ENCODE measurements at regions not wholly inside any gene's neighbourhood (a gene's known extent, or its start where the extent isn't known, plus 50 kb on each side); places are given as distances from the start of the nearest gene placed in this dataset.

DNA sequence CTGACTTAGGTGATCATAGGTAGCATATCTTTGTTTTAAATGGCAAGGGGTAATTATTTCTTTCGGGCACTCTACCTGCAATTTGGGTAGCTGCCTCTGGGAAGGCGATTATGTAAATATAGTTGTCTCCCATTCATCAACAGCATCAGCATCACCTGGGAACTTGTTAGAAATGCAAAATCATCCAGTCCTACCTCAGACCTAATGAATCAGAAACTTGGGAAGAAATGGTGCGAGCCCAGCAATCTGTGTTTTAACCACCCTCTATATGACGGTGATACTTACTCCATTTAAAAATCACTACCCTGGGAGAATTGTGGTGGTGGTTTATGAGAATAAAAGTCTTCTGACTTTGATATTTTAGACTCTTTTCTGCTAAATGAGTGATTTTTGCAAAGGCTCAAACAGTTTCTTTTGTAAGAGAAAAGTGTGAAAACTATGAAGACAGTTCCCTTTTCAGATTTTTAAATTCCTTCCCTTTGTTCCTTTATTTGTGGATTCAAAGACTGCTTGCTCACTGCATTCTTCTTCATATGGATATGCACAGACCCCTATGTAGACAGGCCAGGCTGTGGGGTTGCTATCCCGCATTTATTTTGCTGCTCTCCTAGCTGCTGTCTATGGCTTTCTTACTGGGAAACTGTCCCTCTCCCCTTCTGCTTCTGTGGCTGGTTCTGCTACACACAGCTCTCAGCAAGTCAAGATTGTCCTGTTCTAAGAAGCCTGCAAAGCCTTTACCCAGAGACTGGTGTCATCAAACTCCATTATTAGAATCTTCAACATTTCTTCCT, 365.3 kb downstream of the RNF144B start:
- H3K9me3 Mint-ChIP-seq = peaks cover 0 to 4% of the 10 kb centered on the region in 2 donors
- H3K27ac Mint-ChIP-seq = no peak overlapping the region
- H3K4me3 Mint-ChIP-seq = no peak overlapping the region
- H3K27me3 Mint-ChIP-seq (ENCODE audit: low read depth) = no peaks in the 10 kb centered on the region
- no peaks in the 10 kb centered on the region for H3K36me3 Mint-ChIP-seq (ENCODE audit: insufficient read depth in 2 of 2)
- DNase-seq (no peak), ATAC-seq (replicated peaks in 1 of 2) (no peak)
- H3K4me1 Mint-ChIP-seq (ENCODE audit: low read depth) = no peaks in the 10 kb centered on the region

DNA sequence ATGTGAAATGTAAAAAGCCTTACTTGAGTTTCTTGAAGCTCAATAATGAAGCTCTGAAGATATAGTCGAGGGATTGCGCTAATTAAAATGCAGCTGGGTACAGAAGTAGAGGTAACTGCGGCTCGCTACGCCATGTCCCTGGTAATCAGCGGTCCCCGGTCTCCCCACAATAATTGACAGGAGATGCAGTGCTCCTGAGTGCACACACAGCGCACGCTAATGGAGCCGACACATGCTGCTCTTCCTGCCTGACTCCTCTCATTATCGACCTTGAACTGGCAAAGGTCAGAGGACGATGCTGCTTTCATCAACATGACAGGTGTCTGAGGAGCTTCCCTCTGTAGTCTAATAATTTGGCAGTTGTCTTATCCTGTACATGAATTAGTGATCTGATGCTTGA, 365.9 kb downstream of the RNF144B start:
- H3K4me1 Mint-ChIP-seq (ENCODE audit: low read depth) = no peaks in the 10 kb centered on the region
- no peak overlapping the region for H3K27ac Mint-ChIP-seq
- H3K36me3 Mint-ChIP-seq (ENCODE audit: insufficient read depth in 2 of 2) = no peaks in the 10 kb centered on the region
- H3K9me3 Mint-ChIP-seq = peaks cover 0 to 4% of the 10 kb centered on the region in 2 donors
- no peaks in the 10 kb centered on the region for H3K27me3 Mint-ChIP-seq (ENCODE audit: low read depth)
- no peak overlapping the region for H3K4me3 Mint-ChIP-seq
- DNase-seq (no peak), ATAC-seq (replicated peaks in 1 of 2) (no peak)

DNA sequence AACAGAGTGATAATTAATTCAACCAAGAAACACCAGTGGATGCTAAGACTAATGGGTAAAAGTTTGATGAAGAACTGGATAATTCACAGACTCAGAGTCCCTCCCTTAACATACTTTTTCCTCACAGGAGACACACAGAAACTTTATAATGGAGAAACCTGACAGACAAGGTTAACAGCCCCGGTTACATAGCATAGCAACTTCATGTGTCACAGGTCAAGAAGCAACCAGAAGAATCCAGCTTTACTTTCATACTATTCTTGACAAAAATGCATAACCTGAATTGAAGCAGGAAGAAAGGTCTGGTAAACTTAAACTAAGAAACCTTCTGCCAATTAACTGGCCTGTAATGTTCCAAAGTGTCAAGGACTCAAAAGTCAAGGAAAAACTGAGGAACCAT, 375.9 kb downstream of the RNF144B start:
- no peak overlapping the region for H3K4me3 Mint-ChIP-seq
- H3K4me1 Mint-ChIP-seq (ENCODE audit: low read depth) = no peaks in the 10 kb centered on the region
- H3K27ac Mint-ChIP-seq = no peak overlapping the region
- no peak for ATAC-seq (replicated peaks in 1 of 2)
- peaks cover 7 to 8% of the 10 kb centered on the region in 2 donors for H3K9me3 Mint-ChIP-seq
- DNase-seq = no peak
- no peaks in the 10 kb centered on the region for H3K27me3 Mint-ChIP-seq (ENCODE audit: low read depth)
- H3K36me3 Mint-ChIP-seq (ENCODE audit: insufficient read depth in 2 of 2) = peaks cover 0 to 2% of the 10 kb centered on the region in 2 donors

DNA sequence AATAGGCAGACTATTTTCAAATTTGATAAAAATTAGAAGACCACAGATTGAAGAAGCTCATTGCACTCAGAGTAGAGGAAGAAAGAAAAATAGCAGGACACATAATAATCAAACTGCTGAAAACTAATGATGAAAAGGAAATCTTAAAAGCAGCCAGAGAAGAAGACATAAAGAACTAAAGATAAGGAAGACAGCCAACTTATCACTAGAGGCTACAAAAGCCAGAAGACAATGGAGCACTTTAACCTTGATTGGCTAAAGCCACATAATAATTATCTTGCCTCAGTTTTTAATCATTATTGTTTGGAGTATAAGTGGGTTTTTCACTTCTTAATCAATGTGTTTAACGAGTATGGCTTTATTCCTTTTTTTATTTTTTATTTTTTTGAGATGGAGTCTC, 397.6 kb downstream of the RNF144B start:
- peaks cover 7 to 12% of the 10 kb centered on the region in 2 donors for H3K9me3 Mint-ChIP-seq
- no peak for ATAC-seq (replicated peaks in 1 of 2)
- H3K27ac Mint-ChIP-seq = no peak overlapping the region
- H3K36me3 Mint-ChIP-seq (ENCODE audit: insufficient read depth in 2 of 2) = no peaks in the 10 kb centered on the region
- H3K27me3 Mint-ChIP-seq (ENCODE audit: low read depth) = no peaks in the 10 kb centered on the region
- no peak for DNase-seq
- H3K4me1 Mint-ChIP-seq (ENCODE audit: low read depth) = no peaks in the 10 kb centered on the region
- no peak overlapping the region for H3K4me3 Mint-ChIP-seq

DNA sequence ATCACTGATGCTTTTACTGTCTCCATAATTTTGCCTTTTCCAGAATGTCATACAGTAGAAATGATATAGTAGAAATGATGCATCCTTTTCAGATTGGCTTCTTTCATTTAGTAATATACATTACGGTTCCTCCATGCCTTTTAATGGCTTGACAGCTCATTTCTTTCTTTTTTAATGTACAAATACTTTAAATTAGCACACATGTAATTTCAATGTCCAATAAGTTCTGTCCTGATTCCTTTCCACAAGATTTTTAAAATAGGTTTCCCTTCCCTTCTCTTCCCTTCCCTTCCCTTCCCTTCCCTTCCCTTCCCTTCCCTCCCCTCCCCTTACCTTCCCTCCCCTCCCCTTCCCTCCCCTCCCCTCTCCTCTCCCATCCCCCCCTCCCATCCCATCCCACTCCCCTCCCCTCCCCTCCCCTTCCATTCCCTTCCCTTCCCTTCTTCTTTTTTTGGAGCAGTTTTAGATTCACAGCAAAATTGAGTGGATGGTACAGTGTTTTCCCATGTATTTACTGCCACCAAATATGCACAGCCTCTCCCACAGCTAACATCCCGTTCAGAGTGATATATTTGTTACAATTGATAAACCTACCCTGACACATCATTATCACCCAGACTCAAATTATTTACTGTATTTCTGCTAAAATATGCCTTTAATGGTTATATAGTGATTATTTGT, 398.8 kb downstream of the RNF144B start:
- no peak overlapping the region for H3K27ac Mint-ChIP-seq
- ATAC-seq (replicated peaks in 1 of 2) = no peak
- H3K27me3 Mint-ChIP-seq (ENCODE audit: low read depth) = no peaks in the 10 kb centered on the region
- DNase-seq = no peak
- peaks cover 6 to 15% of the 10 kb centered on the region in 2 donors for H3K9me3 Mint-ChIP-seq
- H3K4me3 Mint-ChIP-seq = no peak overlapping the region
- H3K4me1 Mint-ChIP-seq (ENCODE audit: low read depth) = no peaks in the 10 kb centered on the region
- H3K36me3 Mint-ChIP-seq (ENCODE audit: insufficient read depth in 2 of 2) = no peaks in the 10 kb centered on the region

DNA sequence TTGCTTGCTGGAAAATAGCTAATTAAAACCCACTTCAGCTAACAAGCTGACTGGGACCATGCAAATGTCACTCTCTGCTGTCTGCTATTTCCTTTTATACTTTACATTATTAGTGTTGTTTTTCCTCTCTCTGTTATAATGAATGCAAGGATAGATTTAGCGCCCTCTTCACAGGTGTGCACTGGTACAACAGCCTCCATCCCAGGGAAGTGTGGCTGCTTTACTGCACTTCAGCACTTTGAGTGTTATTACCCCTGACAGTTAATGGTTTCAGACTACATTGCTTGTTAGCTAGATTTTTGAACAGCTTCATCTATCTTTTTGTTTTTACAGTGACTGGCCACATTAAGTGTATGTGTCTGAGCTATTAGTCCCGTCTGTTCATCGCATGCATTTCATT, 405.7 kb downstream of the RNF144B start:
- Mint-ChIP-seq H3K36me3 (ENCODE audit: insufficient read depth in 2 of 2) (peaks cover 0 to 1% of the 10 kb centered on the region in 2 donors), H3K4me1 (ENCODE audit: low read depth) (no peaks in the 10 kb centered on the region)

DNA sequence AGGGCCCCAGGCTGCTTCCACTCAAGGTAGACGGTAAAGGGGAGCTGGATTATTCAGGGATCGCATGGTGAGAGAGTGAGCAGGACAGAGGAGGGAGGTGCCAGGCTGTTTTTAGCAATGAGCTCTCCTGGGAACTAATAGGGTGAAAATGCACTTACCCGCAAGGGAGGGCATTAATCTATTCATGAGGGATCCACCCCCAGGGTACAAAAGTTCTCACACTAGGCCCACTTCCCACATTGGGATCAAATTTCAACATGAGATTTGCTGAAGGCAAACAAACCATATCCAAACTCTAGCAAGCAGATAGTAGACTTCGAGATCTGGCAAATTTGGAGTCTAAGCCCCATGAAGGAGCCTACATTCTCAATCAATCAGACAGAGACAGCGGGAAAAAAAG, 408.6 kb downstream of the RNF144B start:
- no peak overlapping the region for H3K4me3 Mint-ChIP-seq
- no peaks in the 10 kb centered on the region for H3K27me3 Mint-ChIP-seq (ENCODE audit: low read depth)
- H3K27ac Mint-ChIP-seq = no peak overlapping the region
- H3K9me3 Mint-ChIP-seq = peaks cover 21 to 27% of the 10 kb centered on the region in 2 donors
- H3K4me1 Mint-ChIP-seq (ENCODE audit: low read depth) = no peaks in the 10 kb centered on the region
- peaks cover 0 to 1% of the 10 kb centered on the region in 2 donors for H3K36me3 Mint-ChIP-seq (ENCODE audit: insufficient read depth in 2 of 2)
- ATAC-seq (replicated peaks in 1 of 2) (no peak), DNase-seq (no peak)

More for the DNA sequence above, 405.7 kb downstream of the RNF144B start:
- no peaks in the 10 kb centered on the region for H3K27me3 Mint-ChIP-seq (ENCODE audit: low read depth)
- DNase-seq (no peak), ATAC-seq (replicated peaks in 1 of 2) (no peak)
- H3K9me3 Mint-ChIP-seq = peaks cover 18 to 22% of the 10 kb centered on the region in 2 donors
- H3K4me3 Mint-ChIP-seq = no peak overlapping the region
- no peak overlapping the region for H3K27ac Mint-ChIP-seq

DNA sequence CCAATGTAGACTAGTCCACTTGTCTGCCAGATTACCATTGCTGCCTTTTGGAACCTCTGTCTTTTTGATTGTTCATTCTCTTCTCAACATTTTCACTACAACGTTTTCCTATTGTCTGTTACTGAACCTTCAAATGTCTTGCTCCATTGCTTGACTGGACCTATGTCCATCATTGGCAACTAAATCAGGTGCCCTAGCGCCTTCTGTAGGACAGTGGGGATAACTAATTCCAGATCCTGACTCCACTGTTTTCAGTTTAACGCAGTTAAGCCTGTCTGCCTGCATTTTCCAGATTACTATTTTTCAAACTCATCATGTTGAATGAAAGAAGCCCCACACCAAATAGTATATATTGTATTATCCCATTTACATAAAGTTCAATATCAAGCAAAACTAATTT, 433.6 kb downstream of the RNF144B start:
- Mint-ChIP-seq H3K4me3 (no peak overlapping the region), H3K36me3 (ENCODE audit: insufficient read depth in 2 of 2) (peaks cover 2% of the 10 kb centered on the region in 2 donors), H3K27me3 (ENCODE audit: low read depth) (no peaks in the 10 kb centered on the region), H3K27ac (no peak overlapping the region), H3K9me3 (peaks cover 16% of the 10 kb centered on the region in 2 donors), H3K4me1 (ENCODE audit: low read depth) (no peaks in the 10 kb centered on the region)
- ATAC-seq (replicated peaks in 1 of 2) = no peak
- no peak for DNase-seq

DNA sequence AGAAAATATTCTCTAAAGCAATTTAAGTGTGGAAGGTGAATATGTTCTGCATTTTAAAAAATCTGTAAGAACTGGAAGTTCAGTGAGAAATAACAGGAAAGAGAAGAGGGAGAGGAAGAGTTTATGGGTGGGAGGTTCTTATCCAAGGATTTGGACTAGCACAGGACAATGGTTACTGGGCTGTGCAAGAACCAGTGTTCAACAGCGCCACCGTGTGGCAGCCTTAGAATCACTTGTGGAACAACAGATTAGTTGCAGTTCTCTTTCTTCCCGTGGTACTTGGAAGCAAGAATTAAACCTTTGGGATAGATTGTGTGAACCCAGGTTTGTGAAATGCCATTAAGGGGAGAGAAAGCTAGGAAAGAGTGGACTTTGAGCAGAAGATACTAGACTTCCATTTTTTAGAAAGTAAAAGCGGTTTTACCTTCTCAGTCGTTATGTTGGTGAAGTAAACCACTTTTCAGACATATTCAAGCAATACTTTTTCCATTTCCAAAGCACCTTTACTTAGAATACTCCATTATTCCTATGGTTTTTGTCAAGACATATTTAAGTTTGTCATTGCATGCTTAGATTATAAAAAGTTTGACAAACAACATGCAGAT, 436.7 kb downstream of the RNF144B start:
- H3K4me3 Mint-ChIP-seq = no peak overlapping the region
- H3K9me3 Mint-ChIP-seq = peaks cover 18 to 26% of the 10 kb centered on the region in 2 donors
- ATAC-seq (replicated peaks in 1 of 2) (no peak), DNase-seq (peak; percentile 44 to 48)
- H3K4me1 Mint-ChIP-seq (ENCODE audit: low read depth) = no peaks in the 10 kb centered on the region
- H3K27ac Mint-ChIP-seq = no peak overlapping the region
- no peaks in the 10 kb centered on the region for H3K27me3 Mint-ChIP-seq (ENCODE audit: low read depth)
- peaks cover 2 to 6% of the 10 kb centered on the region in 2 donors for H3K36me3 Mint-ChIP-seq (ENCODE audit: insufficient read depth in 2 of 2)

DNA sequence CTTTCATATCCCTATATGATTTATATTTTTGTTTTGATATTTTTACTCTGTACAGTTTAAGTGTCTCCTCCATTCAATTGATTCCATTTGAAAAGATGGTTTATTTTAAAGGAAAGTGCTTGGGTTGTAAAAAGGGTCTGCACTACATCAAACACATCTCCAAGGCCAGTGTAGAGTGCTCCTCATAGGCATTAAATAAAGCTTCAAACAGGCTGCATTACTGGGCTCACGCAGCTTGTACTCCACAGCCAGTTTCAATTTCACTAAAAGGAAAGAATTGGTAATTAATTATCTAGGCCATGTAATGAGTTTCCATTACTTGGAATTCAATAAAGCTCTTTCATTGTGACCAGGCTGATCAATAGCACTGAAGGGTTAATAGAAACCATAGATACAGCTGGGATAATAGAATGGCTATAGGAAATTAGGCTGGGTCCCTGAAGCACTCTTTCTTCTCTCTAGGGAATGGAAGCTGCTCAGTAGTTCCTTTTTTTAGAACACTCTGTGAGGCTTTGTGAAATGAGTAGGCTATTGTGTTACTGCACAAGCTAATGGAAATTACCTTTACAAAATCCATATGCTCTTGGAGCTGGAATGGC, 442.2 kb downstream of the RNF144B start:
- H3K4me1 Mint-ChIP-seq (ENCODE audit: low read depth) = no peaks in the 10 kb centered on the region
- H3K27me3 Mint-ChIP-seq (ENCODE audit: low read depth) = no peaks in the 10 kb centered on the region
- peaks cover 11 to 20% of the 10 kb centered on the region in 2 donors for H3K9me3 Mint-ChIP-seq
- no peak overlapping the region for H3K27ac Mint-ChIP-seq
- no peak for DNase-seq
- H3K4me3 Mint-ChIP-seq = no peak overlapping the region
- ATAC-seq (replicated peaks in 1 of 2) = no peak
- H3K36me3 Mint-ChIP-seq (ENCODE audit: insufficient read depth in 2 of 2) = peaks cover 0 to 3% of the 10 kb centered on the region in 2 donors

DNA sequence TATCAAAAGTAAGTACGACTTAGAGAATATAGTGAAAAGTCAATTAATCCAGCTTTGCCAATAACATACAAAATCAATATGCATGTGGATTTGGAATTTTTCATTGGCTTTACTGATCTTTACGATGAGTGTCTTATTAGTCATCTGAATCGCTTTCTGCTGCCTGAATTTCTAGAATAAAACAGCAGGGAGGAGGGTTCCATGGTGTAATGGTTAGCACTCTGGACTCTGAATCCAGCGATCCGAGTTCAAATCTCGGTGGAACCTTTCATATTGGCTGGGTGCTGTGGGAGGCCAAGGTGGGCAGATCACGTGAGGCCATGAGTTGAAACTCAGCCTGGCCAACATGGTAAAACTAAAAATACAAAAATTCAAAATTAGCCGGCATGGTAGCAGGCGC, 448.8 kb downstream of the RNF144B start:
- ATAC-seq (replicated peaks in 1 of 2) (no peak), DNase-seq (no peak)
- Mint-ChIP-seq H3K4me1 (ENCODE audit: low read depth) (no peaks in the 10 kb centered on the region), H3K36me3 (ENCODE audit: insufficient read depth in 2 of 2) (no peaks in the 10 kb centered on the region), H3K27me3 (ENCODE audit: low read depth) (no peaks in the 10 kb centered on the region), H3K4me3 (no peak overlapping the region), H3K9me3 (peaks cover 1 to 2% of the 10 kb centered on the region in 2 donors), H3K27ac (no peak overlapping the region)

DNA sequence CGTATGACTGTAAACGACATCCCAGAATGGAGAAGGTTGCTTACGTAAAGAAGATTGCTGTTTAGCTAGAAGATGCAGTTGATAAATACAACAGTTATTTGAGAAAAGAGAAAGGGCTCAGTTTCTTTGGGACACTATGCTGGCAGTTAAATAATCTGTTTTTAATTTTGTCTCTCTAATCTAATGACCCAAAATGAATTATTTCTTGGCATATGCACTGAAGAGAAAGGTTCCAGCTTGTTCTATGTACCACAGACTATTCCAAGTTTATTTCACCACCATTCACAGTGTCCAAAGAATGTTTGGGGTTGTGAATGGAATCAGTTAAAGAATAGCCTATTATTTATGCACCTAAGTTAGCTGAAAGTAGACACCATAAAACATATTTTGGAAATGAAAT, 449.9 kb downstream of the RNF144B start:
- DNase-seq (no peak), ATAC-seq (replicated peaks in 1 of 2) (no peak)
- no peaks in the 10 kb centered on the region for H3K36me3 Mint-ChIP-seq (ENCODE audit: insufficient read depth in 2 of 2)
- H3K9me3 Mint-ChIP-seq = peaks cover 1 to 2% of the 10 kb centered on the region in 2 donors
- no peak overlapping the region for H3K4me3 Mint-ChIP-seq
- no peaks in the 10 kb centered on the region for H3K27me3 Mint-ChIP-seq (ENCODE audit: low read depth)
- H3K27ac Mint-ChIP-seq = no peak overlapping the region
- H3K4me1 Mint-ChIP-seq (ENCODE audit: low read depth) = no peaks in the 10 kb centered on the region

DNA sequence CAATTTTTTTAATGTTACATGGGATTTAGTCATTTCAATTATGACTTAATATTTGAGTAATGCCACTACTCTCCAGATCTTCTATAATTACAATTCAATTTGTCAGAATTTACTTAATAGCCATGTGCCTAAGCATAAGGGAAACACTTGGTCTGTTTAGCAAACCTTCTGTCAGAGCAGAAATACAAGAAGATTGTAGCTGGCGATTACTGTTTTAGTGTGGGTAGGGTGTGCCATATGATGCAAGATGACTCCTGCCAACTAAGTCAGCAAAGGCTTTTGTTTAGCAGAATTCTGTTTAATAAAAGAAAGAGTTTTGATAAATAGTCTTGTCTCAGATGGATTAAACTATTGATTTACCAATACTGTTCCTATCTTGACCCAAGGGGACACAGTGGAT, 455.4 kb downstream of the RNF144B start:
- H3K36me3 Mint-ChIP-seq (ENCODE audit: insufficient read depth in 2 of 2) = no peaks in the 10 kb centered on the region
- DNase-seq = no peak
- H3K27ac Mint-ChIP-seq = no peak overlapping the region
- no peak overlapping the region for H3K4me3 Mint-ChIP-seq
- H3K9me3 Mint-ChIP-seq = peaks cover 1 to 2% of the 10 kb centered on the region in 2 donors
- no peaks in the 10 kb centered on the region for H3K4me1 Mint-ChIP-seq (ENCODE audit: low read depth)
- ATAC-seq (replicated peaks in 1 of 2) = no peak
- no peaks in the 10 kb centered on the region for H3K27me3 Mint-ChIP-seq (ENCODE audit: low read depth)

All from activated T-cell treated with anti-CD3 and anti-CD28 coated beads, Interleukin-2, amount 50 U/mL, for 72 hours (primary cell).